A673 (cell line): ENCODE measurements at regions not wholly inside any gene's neighbourhood (a gene's known extent, or its start where the extent isn't known, plus 50 kb on each side); places are given as distances from the start of the nearest gene placed in this dataset.
"Not testable (repeated sequence)": the region's sequence is repeated elsewhere in the genome, so short reads cannot be mapped to it uniquely, and the experiment has no call there.

Source experiments
- EZH2 ChIP-seq: fragments of 200-600 bp; sonication (generic); IDR thresholded peaks from 2 replicates; pipeline ENCODE4 v1.6.1; 2017; ENCODE audit warnings: borderline replicate concordance, low read depth, mild to moderate bottlenecking, mixed read lengths, antibody characterized with exemption, low read length; ENCODE audit not compliant: poor library complexity, severe bottlenecking
- TF ChIP-seq, protein P1 (sequence below): fragments of 300-800, 200-600 bp; sonication (generic); conservative IDR thresholded peaks from 2 replicates; pipeline ENCODE4 v1.5.1; 2017; ENCODE audit warnings: low read depth, mild to moderate bottlenecking, antibody characterized with exemption, low read length, moderate library complexity, mixed read lengths

GRCh38 chr1:213711833-213712490 is 275.8 kb upstream of the PROX1 start:
- TF ChIP-seq, protein P1, sequence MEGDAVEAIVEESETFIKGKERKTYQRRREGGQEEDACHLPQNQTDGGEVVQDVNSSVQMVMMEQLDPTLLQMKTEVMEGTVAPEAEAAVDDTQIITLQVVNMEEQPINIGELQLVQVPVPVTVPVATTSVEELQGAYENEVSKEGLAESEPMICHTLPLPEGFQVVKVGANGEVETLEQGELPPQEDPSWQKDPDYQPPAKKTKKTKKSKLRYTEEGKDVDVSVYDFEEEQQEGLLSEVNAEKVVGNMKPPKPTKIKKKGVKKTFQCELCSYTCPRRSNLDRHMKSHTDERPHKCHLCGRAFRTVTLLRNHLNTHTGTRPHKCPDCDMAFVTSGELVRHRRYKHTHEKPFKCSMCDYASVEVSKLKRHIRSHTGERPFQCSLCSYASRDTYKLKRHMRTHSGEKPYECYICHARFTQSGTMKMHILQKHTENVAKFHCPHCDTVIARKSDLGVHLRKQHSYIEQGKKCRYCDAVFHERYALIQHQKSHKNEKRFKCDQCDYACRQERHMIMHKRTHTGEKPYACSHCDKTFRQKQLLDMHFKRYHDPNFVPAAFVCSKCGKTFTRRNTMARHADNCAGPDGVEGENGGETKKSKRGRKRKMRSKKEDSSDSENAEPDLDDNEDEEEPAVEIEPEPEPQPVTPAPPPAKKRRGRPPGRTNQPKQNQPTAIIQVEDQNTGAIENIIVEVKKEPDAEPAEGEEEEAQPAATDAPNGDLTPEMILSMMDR = not testable (repeated sequence)
- TF ChIP-seq EZH2 = not testable (repeated sequence)
